Activated CD4-positive, alpha-beta memory T cell treated with anti-CD3 and anti-CD28 coated beads for 36 hours (primary cell): ENCODE measurements at regions not wholly inside any gene's neighbourhood (a gene's known extent, or its start where the extent isn't known, plus 50 kb on each side); places are given as distances from the start of the nearest gene placed in this dataset.

Experiments used
- CTCF ChIA-PET: fragments of 350-600 bp; sonication (Branson Sonifier 250); formaldehyde crosslinking; loops from one replicate; lab custom pipeline; 2021; ENCODE audit warnings: antibody characterized with exemption, inconsistent platforms; lab: Charles Lee
- POLR2A ChIA-PET: fragments of 350-600 bp; sonication (Branson Sonifier 250); formaldehyde crosslinking; loops from one replicate; lab custom pipeline; 2021; ENCODE audit warnings: antibody characterized with exemption; lab: Charles Lee
- DNase-seq: peaks from one replicate; pipeline ENCODE4 v3.0.0-alpha.2; 2020
- H3K27ac Mint-ChIP-seq: one replicate; pipeline ENCODE4 v1.8.0; 2021; ENCODE audit warnings: mixed read lengths
- H3K27me3 Mint-ChIP-seq: one replicate; pipeline ENCODE4 v1.8.0; 2021; ENCODE audit warnings: mixed read lengths
- H3K36me3 Mint-ChIP-seq: one replicate; pipeline ENCODE4 v1.8.0; 2021; ENCODE audit warnings: mixed read lengths
- H3K4me1 Mint-ChIP-seq: one replicate; pipeline ENCODE4 v1.8.0; 2021; ENCODE audit warnings: low read depth, mixed read lengths
- H3K4me3 Mint-ChIP-seq: one replicate; pipeline ENCODE4 v1.8.0; 2021; ENCODE audit warnings: mild to moderate bottlenecking, mixed read lengths
- H3K9me3 Mint-ChIP-seq: one replicate; pipeline ENCODE4 v1.8.0; 2021; ENCODE audit warnings: mixed read lengths
- intact Hi-C: fragments of 100-400 bp; cut with micrococcal nuclease; formaldehyde crosslinking; loops from one replicate; pipeline ENCODE4 v1.15.1; 2023

- Mint-ChIP-seq H3K4me1 (no peaks in the 10 kb centered on the region), H3K27me3 (no peaks in the 10 kb centered on the region), H3K4me3 (no peak overlapping the region), H3K9me3 (no peaks in the 10 kb centered on the region), H3K27ac (no peak overlapping the region), H3K36me3 (no peaks in the 10 kb centered on the region)
- intact Hi-C loops = no loop called here
- POLR2A ChIA-PET = no interaction called here
- no peak for DNase-seq
- CTCF ChIA-PET = interaction anchor here (0.6 to 0.7 kb wide), 2 partner anchors 373 to 1013 kb away, joined by 4 read pairs; no protein-coding TSS in a partner anchor
These were observed 127.6 kb upstream of the L3MBTL4 start for GRCh38 chr18:6542296-6542695.

GRCh38 chr18:6543330-6543908 lies 128.7 kb upstream of the L3MBTL4 start:
- no peaks in the 10 kb centered on the region for H3K9me3 Mint-ChIP-seq
- H3K4me3 Mint-ChIP-seq = no peak overlapping the region

GRCh38 chr18:6546229-6546628 lies 131.5 kb upstream of the L3MBTL4 start:
- intact Hi-C loops = no loop called here
- Mint-ChIP-seq H3K4me3 (no peak overlapping the region), H3K4me1 (no peaks in the 10 kb centered on the region), H3K27me3 (no peaks in the 10 kb centered on the region), H3K9me3 (peaks cover 4% of the 10 kb centered on the region), H3K36me3 (no peaks in the 10 kb centered on the region), H3K27ac (no peak overlapping the region)
- CTCF ChIA-PET = no interaction called here
- POLR2A ChIA-PET = no interaction called here
- DNase-seq = no peak

More at GRCh38 chr18:6543330-6543908, 128.7 kb upstream of the L3MBTL4 start:
- Mint-ChIP-seq H3K4me1 (no peaks in the 10 kb centered on the region), H3K27ac (no peak overlapping the region), H3K36me3 (no peaks in the 10 kb centered on the region), H3K27me3 (no peaks in the 10 kb centered on the region)
- intact Hi-C loops = no loop called here
- ChIA-PET POLR2A (no interaction called here), CTCF (interaction anchor here (1.4 to 1.8 kb wide), 2 partner anchors 342 to 343 kb away, joined by 4 to 6 read pairs; no protein-coding TSS in a partner anchor)
- no peak for DNase-seq

- H3K36me3 Mint-ChIP-seq = no peaks in the 10 kb centered on the region
- no peak overlapping the region for H3K27ac Mint-ChIP-seq
- H3K4me1 Mint-ChIP-seq = no peaks in the 10 kb centered on the region
- POLR2A ChIA-PET = no interaction called here
- no peak overlapping the region for H3K4me3 Mint-ChIP-seq
- H3K27me3 Mint-ChIP-seq = no peaks in the 10 kb centered on the region
- H3K9me3 Mint-ChIP-seq = peaks cover 4% of the 10 kb centered on the region
- intact Hi-C loops = no loop called here
- CTCF ChIA-PET = no interaction called here
- DNase-seq = no peak
These were observed 132.8 kb upstream of the L3MBTL4 start for GRCh38 chr18:6547476-6547875.

- ChIA-PET POLR2A (no interaction called here), CTCF (no interaction called here)
- no peak for DNase-seq
- no peak overlapping the region for H3K4me3 Mint-ChIP-seq
- intact Hi-C loops = no loop called here
- H3K9me3 Mint-ChIP-seq = peaks cover 4% of the 10 kb centered on the region
- no peaks in the 10 kb centered on the region for H3K27me3 Mint-ChIP-seq
- H3K36me3 Mint-ChIP-seq = no peaks in the 10 kb centered on the region
- no peaks in the 10 kb centered on the region for H3K4me1 Mint-ChIP-seq
- H3K27ac Mint-ChIP-seq = no peak overlapping the region
These were observed 138.7 kb upstream of the L3MBTL4 start for GRCh38 chr18:6553234-6553900.

GRCh38 chr18:6557057-6557769 lies 142.5 kb upstream of the L3MBTL4 start:
- H3K4me3 Mint-ChIP-seq = no peak overlapping the region
- no peak overlapping the region for H3K27ac Mint-ChIP-seq
- intact Hi-C loops = no loop called here
- no peaks in the 10 kb centered on the region for H3K4me1 Mint-ChIP-seq
- H3K9me3 Mint-ChIP-seq = no peaks in the 10 kb centered on the region
- ChIA-PET POLR2A (no interaction called here), CTCF (interaction anchor here (0.7 kb wide), 1 partner anchor 35 kb away, joined by 3 read pairs; no protein-coding TSS in a partner anchor)
- no peak for DNase-seq
- H3K36me3 Mint-ChIP-seq = no peaks in the 10 kb centered on the region
- no peaks in the 10 kb centered on the region for H3K27me3 Mint-ChIP-seq

- Mint-ChIP-seq H3K27ac (no peak overlapping the region), H3K27me3 (no peaks in the 10 kb centered on the region), H3K4me1 (no peaks in the 10 kb centered on the region), H3K9me3 (no peaks in the 10 kb centered on the region), H3K4me3 (no peak overlapping the region), H3K36me3 (no peaks in the 10 kb centered on the region)
- DNase-seq = no peak
- ChIA-PET CTCF (no interaction called here), POLR2A (no interaction called here)
- intact Hi-C loops = no loop called here
These were observed 143.1 kb upstream of the L3MBTL4 start for GRCh38 chr18:6557770-6558248.

- H3K36me3 Mint-ChIP-seq = no peaks in the 10 kb centered on the region
- no peaks in the 10 kb centered on the region for H3K9me3 Mint-ChIP-seq
- H3K4me3 Mint-ChIP-seq = no peak overlapping the region
- H3K27ac Mint-ChIP-seq = no peak overlapping the region
- no peaks in the 10 kb centered on the region for H3K27me3 Mint-ChIP-seq
- intact Hi-C loops = no loop called here
- no peaks in the 10 kb centered on the region for H3K4me1 Mint-ChIP-seq
- DNase-seq = no peak
- ChIA-PET CTCF (no interaction called here), POLR2A (no interaction called here)
These were observed 143.9 kb upstream of the L3MBTL4 start for GRCh38 chr18:6558446-6559156.

- Mint-ChIP-seq H3K36me3 (no peaks in the 10 kb centered on the region), H3K27me3 (no peaks in the 10 kb centered on the region), H3K27ac (no peak overlapping the region), H3K9me3 (peaks cover 3% of the 10 kb centered on the region), H3K4me1 (no peaks in the 10 kb centered on the region), H3K4me3 (no peak overlapping the region)
- CTCF ChIA-PET = no interaction called here
- intact Hi-C loops = no loop called here
- DNase-seq = no peak
- POLR2A ChIA-PET = no interaction called here
These were observed 144.6 kb upstream of the L3MBTL4 start for GRCh38 chr18:6559296-6559695.

GRCh38 chr18:6561016-6561415 lies 146.3 kb upstream of the L3MBTL4 start:
- ChIA-PET CTCF (no interaction called here), POLR2A (no interaction called here)
- Mint-ChIP-seq H3K27me3 (no peaks in the 10 kb centered on the region), H3K36me3 (no peaks in the 10 kb centered on the region), H3K4me1 (no peaks in the 10 kb centered on the region), H3K9me3 (peaks cover 3% of the 10 kb centered on the region), H3K27ac (no peak overlapping the region), H3K4me3 (no peak overlapping the region)
- no peak for DNase-seq
- intact Hi-C loops = no loop called here

- Mint-ChIP-seq H3K36me3 (no peaks in the 10 kb centered on the region), H3K4me3 (no peak overlapping the region), H3K27me3 (no peaks in the 10 kb centered on the region), H3K27ac (no peak overlapping the region), H3K9me3 (peaks cover 3% of the 10 kb centered on the region), H3K4me1 (no peaks in the 10 kb centered on the region)
- intact Hi-C loops = no loop called here
- no peak for DNase-seq
- ChIA-PET CTCF (no interaction called here), POLR2A (no interaction called here)
These were observed 146.7 kb upstream of the L3MBTL4 start for GRCh38 chr18:6561420-6561861.

GRCh38 chr18:6561862-6562291 lies 147.2 kb upstream of the L3MBTL4 start:
- H3K36me3 Mint-ChIP-seq = no peaks in the 10 kb centered on the region
- no peak overlapping the region for H3K27ac Mint-ChIP-seq
- POLR2A ChIA-PET = no interaction called here
- CTCF ChIA-PET = no interaction called here
- H3K4me1 Mint-ChIP-seq = no peaks in the 10 kb centered on the region
- peaks cover 3% of the 10 kb centered on the region for H3K9me3 Mint-ChIP-seq
- no peak for DNase-seq
- H3K27me3 Mint-ChIP-seq = no peaks in the 10 kb centered on the region
- H3K4me3 Mint-ChIP-seq = no peak overlapping the region
- intact Hi-C loops = no loop called here
